Calu3 (cell line): ENCODE measurements at regions not wholly inside any gene's neighbourhood (a gene's known extent, or its start where the extent isn't known, plus 50 kb on each side); places are given as distances from the start of the nearest gene placed in this dataset.

ENCODE experiments used
- BruUV-seq: library from RNA; stranded (reverse); fragments of 400-500 nt; replicated peaks from 2 replicates; lab custom pipeline; 2021; lab: Mats Ljungman, UMichigan
- CTCF ChIA-PET: fragments of 300-600 bp; sonication (Branson Sonifier 250); formaldehyde crosslinking; loops from one replicate; lab custom pipeline; 2022; ENCODE audit warnings: antibody characterized with exemption; lab: Charles Lee
- DNase-seq: peaks from one replicate; pipeline ENCODE4 v3.0.0; 2022
- H3K27ac Mint-ChIP-seq: one replicate; pipeline ENCODE4 v1.8.0; 2022; ENCODE audit warnings: mixed read lengths; ENCODE audit not compliant: unreplicated experiment
- H3K27me3 Mint-ChIP-seq: one replicate; pipeline ENCODE4 v1.8.0; 2022; ENCODE audit warnings: mixed read lengths; ENCODE audit not compliant: unreplicated experiment
- H3K36me3 Mint-ChIP-seq: one replicate; pipeline ENCODE4 v1.8.0; 2022; ENCODE audit warnings: mild to moderate bottlenecking, moderate library complexity, mixed read lengths; ENCODE audit not compliant: insufficient read depth, unreplicated experiment
- H3K4me1 Mint-ChIP-seq: one replicate; pipeline ENCODE4 v1.8.0; 2022; ENCODE audit warnings: mild to moderate bottlenecking, low read depth, mixed read lengths; ENCODE audit not compliant: unreplicated experiment
- H3K4me3 Mint-ChIP-seq: one replicate; pipeline ENCODE4 v1.8.0; 2022; ENCODE audit warnings: mild to moderate bottlenecking, low read depth, moderate library complexity, mixed read lengths; ENCODE audit not compliant: unreplicated experiment
- H3K9me3 Mint-ChIP-seq: one replicate; pipeline ENCODE4 v1.8.0; 2022; ENCODE audit warnings: low read depth, mixed read lengths; ENCODE audit not compliant: unreplicated experiment
- intact Hi-C: fragments of 100-400 bp; cut with micrococcal nuclease; formaldehyde crosslinking; loops from one replicate; pipeline ENCODE4 v1.10.0; 2022; ENCODE audit not compliant: unreplicated experiment
- TF ChIP-seq, protein P1 (sequence below): fragments of 200-600 bp; IDR thresholded peaks from one replicate; pipeline ENCODE4 v1.8.0; 2022; ENCODE audit warnings: antibody characterized with exemption; ENCODE audit not compliant: unreplicated experiment

DNA sequence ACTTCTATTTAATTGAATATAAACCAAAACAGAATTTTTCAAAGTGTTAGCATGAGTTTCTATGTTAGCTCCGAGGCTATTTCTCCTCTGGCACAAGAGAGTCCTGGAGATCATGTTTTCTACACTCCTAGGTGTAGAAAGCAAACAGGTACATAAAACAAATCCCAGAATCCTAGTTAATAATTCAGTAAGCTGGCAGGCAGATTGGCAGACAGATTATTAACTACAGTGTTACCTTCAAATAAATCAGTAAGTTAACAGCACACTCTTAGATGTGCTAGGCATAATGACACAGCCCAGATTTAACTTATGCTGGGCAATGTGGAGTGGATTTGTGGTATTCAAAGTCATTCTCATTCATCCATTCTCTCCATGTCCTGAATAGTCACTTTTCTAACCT, 282.8 kb upstream of the RPS23 start:
- TF ChIP-seq, protein P1, sequence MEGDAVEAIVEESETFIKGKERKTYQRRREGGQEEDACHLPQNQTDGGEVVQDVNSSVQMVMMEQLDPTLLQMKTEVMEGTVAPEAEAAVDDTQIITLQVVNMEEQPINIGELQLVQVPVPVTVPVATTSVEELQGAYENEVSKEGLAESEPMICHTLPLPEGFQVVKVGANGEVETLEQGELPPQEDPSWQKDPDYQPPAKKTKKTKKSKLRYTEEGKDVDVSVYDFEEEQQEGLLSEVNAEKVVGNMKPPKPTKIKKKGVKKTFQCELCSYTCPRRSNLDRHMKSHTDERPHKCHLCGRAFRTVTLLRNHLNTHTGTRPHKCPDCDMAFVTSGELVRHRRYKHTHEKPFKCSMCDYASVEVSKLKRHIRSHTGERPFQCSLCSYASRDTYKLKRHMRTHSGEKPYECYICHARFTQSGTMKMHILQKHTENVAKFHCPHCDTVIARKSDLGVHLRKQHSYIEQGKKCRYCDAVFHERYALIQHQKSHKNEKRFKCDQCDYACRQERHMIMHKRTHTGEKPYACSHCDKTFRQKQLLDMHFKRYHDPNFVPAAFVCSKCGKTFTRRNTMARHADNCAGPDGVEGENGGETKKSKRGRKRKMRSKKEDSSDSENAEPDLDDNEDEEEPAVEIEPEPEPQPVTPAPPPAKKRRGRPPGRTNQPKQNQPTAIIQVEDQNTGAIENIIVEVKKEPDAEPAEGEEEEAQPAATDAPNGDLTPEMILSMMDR = no peak
- Mint-ChIP-seq H3K9me3 (peaks cover 3% of the 10 kb centered on the region), H3K27ac (no peak overlapping the region), H3K27me3 (no peaks in the 10 kb centered on the region), H3K36me3 (no peaks in the 10 kb centered on the region), H3K4me3 (no peak overlapping the region), H3K4me1 (peaks cover 14% of the 10 kb centered on the region)
- no TSS peak for BruUV-seq
- intact Hi-C loops = no loop called here
- DNase-seq = no peak
- CTCF ChIA-PET = interaction anchor here (0.6 kb wide), 1 partner anchor 172 kb away, joined by 3 read pairs; no protein-coding TSS in a partner anchor

DNA sequence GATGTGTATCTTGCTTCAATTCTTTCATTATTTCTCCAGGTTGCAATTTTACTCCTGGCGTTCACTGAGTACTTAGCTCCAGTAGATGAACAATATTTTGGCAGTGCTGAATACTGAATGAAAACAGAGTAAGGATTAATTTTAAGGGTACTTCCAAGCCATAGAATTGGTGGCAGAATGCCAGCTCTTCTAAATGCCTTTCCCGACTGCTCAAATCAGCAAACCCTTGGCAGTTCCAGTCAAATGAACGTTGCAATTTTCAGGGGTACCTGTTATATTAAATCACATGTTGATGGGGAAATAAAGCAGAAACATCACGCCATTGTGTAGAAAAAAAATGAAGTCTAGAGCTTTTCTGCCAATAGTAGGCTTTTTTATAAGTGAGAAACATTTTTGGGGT, 282.4 kb upstream of the RPS23 start:
- intact Hi-C loops = no loop called here
- TF ChIP-seq, protein P1 = no peak
- Mint-ChIP-seq H3K27me3 (no peaks in the 10 kb centered on the region), H3K9me3 (peaks cover 3% of the 10 kb centered on the region), H3K4me1 (peaks cover 14% of the 10 kb centered on the region), H3K27ac (no peak overlapping the region), H3K36me3 (no peaks in the 10 kb centered on the region), H3K4me3 (no peak overlapping the region)
- BruUV-seq = no TSS peak
- DNase-seq = no peak
- CTCF ChIA-PET = interaction anchor here (0.6 kb wide), 1 partner anchor 172 kb away, joined by 3 read pairs; no protein-coding TSS in a partner anchor

DNA sequence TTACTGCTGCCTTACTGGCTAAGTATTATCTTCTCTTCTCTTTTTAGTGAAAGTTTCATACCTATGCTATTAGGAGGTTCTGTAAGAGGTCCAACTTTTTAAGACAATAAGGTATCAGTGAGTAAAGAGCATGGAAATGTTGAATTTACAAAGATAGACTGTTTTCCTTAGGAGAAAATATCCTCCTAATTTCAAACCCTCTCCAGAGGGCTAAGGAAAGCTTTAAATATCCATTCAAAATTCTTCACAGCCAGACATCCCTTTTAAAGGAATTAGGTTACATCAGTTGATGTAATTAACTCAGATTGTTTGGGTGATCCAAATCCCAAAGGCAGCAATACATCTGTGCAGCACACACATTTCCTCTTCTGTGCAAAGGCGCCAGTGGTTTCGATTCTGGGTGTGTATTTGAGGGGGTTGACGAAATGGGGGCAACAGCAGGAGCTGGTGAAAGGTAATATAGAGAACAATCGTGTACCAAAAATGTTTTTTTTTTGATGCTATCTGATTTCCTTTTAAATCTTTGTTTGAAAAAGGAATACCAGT, 273.8 kb upstream of the RPS23 start:
- Mint-ChIP-seq H3K36me3 (no peaks in the 10 kb centered on the region), H3K4me1 (no peaks in the 10 kb centered on the region), H3K27me3 (no peaks in the 10 kb centered on the region), H3K4me3 (no peak overlapping the region), H3K9me3 (no peaks in the 10 kb centered on the region), H3K27ac (no peak overlapping the region)
- CTCF ChIA-PET = no interaction called here
- intact Hi-C loops = no loop called here
- no peak for DNase-seq
- no TSS peak for BruUV-seq
- TF ChIP-seq, protein P1 = no peak

DNA sequence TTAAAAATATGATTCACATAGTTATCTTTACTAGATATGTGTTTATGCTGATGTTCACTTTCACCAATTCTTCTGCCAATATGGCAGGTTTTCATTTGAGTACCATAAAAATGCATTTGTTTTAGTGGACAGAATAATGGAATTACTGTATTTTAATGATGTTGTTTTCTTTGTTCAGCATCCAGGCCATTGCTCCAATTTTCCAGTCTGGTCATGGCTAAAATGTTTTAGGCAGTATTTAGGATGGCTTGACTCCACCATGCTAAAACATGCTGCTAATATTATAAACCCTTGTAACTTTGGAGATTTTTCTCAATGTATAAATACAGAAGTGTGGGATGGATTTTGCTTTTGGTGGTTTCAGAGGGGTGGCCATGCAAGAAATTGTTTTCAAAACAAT, 273.0 kb upstream of the RPS23 start:
- CTCF ChIA-PET = no interaction called here
- no peak overlapping the region for H3K4me3 Mint-ChIP-seq
- intact Hi-C loops = no loop called here

More for the DNA sequence above, 273.0 kb upstream of the RPS23 start:
- H3K9me3 Mint-ChIP-seq = no peaks in the 10 kb centered on the region
- TF ChIP-seq, protein P1 = no peak
- H3K27me3 Mint-ChIP-seq = no peaks in the 10 kb centered on the region
- no peak overlapping the region for H3K27ac Mint-ChIP-seq
- H3K36me3 Mint-ChIP-seq = no peaks in the 10 kb centered on the region
- H3K4me1 Mint-ChIP-seq = no peaks in the 10 kb centered on the region
- BruUV-seq = no TSS peak
- DNase-seq = no peak
